ENCODE measurements at regions not wholly inside any gene's neighbourhood (a gene's known extent, or its start where the extent isn't known, plus 50 kb on each side); places are given as distances from the start of the nearest gene placed in this dataset.

DNA sequence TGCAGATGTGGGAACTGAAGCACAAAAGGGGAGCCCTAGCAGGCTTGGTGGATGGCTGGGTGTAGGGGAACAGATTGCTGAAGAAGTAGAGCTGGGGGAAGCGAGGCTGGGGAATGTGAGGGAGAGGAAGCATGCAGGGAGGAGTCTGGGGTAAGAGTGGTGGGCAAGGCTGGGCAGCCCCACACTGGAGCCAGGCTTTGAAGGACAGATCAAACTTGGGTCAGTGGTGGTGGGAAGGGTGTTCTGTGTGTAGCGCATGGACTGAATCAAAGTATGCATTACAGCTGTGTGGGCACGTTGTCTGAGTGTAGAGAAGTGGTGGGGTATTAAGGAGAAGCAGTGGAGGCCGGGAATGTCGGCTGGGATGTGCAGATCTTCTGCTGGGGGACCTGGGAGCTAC is 116.0 kb downstream of the CYLD start:
- Histone ChIP-seq H3K27ac (no peak overlapping the region), H3K9me3 (peaks cover 0 to 9% (median 7%) of the 10 kb centered on the region in 3 donors), H3K36me3 (no peaks in the 10 kb centered on the region), H3K27me3 (peaks cover 0 to 2% of the 10 kb centered on the region in 2 donors), H3K4me1 (no peaks in the 10 kb centered on the region), H3K4me3 (no peak overlapping the region)
- intact Hi-C loops (cut with DNase I; ENCODE audit: low total_unique reads), result no loop called here
- DNase-seq, result no peak
- TF ChIP-seq, protein P1, sequence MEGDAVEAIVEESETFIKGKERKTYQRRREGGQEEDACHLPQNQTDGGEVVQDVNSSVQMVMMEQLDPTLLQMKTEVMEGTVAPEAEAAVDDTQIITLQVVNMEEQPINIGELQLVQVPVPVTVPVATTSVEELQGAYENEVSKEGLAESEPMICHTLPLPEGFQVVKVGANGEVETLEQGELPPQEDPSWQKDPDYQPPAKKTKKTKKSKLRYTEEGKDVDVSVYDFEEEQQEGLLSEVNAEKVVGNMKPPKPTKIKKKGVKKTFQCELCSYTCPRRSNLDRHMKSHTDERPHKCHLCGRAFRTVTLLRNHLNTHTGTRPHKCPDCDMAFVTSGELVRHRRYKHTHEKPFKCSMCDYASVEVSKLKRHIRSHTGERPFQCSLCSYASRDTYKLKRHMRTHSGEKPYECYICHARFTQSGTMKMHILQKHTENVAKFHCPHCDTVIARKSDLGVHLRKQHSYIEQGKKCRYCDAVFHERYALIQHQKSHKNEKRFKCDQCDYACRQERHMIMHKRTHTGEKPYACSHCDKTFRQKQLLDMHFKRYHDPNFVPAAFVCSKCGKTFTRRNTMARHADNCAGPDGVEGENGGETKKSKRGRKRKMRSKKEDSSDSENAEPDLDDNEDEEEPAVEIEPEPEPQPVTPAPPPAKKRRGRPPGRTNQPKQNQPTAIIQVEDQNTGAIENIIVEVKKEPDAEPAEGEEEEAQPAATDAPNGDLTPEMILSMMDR (IDR thresholded peaks at IDR 0.05), result no peak

DNA sequence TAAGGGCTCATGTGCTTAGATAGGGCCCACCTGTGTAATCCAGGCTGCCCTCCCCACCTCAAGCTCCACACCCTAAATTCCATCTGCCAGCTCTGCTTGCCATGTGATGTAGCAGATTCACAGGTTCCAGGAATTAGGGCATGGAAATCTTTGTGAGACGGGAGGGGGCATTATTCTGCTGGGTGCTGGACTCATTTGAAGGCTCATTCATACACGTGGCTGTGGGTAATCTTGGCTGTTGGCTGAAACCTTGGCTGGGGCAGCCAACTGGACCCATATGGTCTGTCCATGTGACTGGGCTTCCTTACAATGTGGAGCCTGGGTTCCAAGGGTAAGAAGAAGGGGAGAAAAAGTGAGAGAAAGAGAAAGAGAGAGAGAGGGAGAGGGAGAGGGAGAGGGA is 115.1 kb downstream of the CYLD start:
- Histone ChIP-seq H3K4me1 (no peaks in the 10 kb centered on the region), H3K36me3 (no peaks in the 10 kb centered on the region), H3K9me3 (peaks cover 0 to 9% (median 7%) of the 10 kb centered on the region in 3 donors), H3K27ac (no peak overlapping the region), H3K4me3 (no peak overlapping the region), H3K27me3 (peaks cover 0 to 2% of the 10 kb centered on the region in 2 donors)
- TF ChIP-seq, protein P1 (IDR thresholded peaks at IDR 0.05), result no peak
- no peak for DNase-seq
- intact Hi-C loops (cut with DNase I; ENCODE audit: low total_unique reads), result no loop called here

DNA sequence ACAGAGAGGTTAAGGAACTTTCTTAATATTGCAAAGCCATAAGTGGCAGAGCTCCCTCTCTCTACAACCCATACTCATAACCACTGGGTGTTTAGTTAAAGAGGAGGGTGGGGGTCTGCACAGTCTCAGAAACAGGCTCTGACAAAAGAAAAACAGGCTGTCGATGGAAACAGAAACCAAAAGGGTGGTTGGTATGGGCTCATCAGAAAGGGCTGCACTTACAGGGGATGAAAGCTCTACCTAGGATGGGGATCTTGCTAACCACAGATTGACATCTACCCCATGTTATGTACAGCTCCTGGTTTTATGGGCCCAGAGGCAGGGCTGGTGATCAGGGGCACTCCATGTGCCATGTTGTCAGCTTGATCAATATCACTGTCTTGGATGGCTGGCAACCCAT is 111.4 kb downstream of the CYLD start:
- H3K36me3 ChIP-seq, result no peaks in the 10 kb centered on the region
- H3K27ac ChIP-seq, result no peak overlapping the region
- no peak for DNase-seq
- TF ChIP-seq, protein P1 (IDR thresholded peaks at IDR 0.05), result no peak
- peaks cover 0 to 9% (median 7%) of the 10 kb centered on the region in 3 donors for H3K9me3 ChIP-seq
- H3K27me3 ChIP-seq, result peaks cover 0 to 2% of the 10 kb centered on the region in 2 donors
- intact Hi-C loops (cut with DNase I; ENCODE audit: low total_unique reads), result no loop called here
- H3K4me1 ChIP-seq, result no peaks in the 10 kb centered on the region
- no peak overlapping the region for H3K4me3 ChIP-seq
